HepG2 (cell line): ENCODE measurements at regions not wholly inside any gene's neighbourhood (a gene's known extent, or its start where the extent isn't known, plus 50 kb on each side); places are given as distances from the start of the nearest gene placed in this dataset.

Experiments
- ATAC-seq: fragments of 200-7000 bp; cut with Tn5 transposase; 3 replicates; pipeline ENCODE4 v1.9.1; 2020; ENCODE audit warnings: mild to moderate bottlenecking, moderate library complexity
- BruUV-seq: library from RNA; stranded (reverse); fragments of 400-500 nt; replicated peaks from 2 replicates; lab custom pipeline; 2021; lab: Mats Ljungman, UMichigan
- CTCF ChIA-PET: fragments of 300-600 bp; formaldehyde crosslinking; extraction: SDS; loops from one replicate; lab custom pipeline; 2021; ENCODE audit warnings: low total read pairs, inconsistent platforms, low intra/inter-chr PET ratio; lab: Yijun Ruan, JAX
- POLR2A ChIA-PET: fragments of 350-600 bp; sonication (Branson Sonifier 250); formaldehyde crosslinking; loops from one replicate; lab custom pipeline; 2020; ENCODE audit warnings: antibody characterized with exemption, inconsistent platforms; lab: Yijun Ruan, JAX
- DNase-seq: peaks from one replicate; pipeline ENCODE4 v3.0.0-alpha.2; 2015; ENCODE audit warnings: low spot score
- FAIRE-seq: peaks from 3 replicates; lab custom pipeline; 2011; peaks lifted over from hg19 to GRCh38; lab: Jason Lieb, UNC
- H2AFZ ChIP-seq: one replicate; pipeline ENCODE4 v1.6.1; 2011; ENCODE audit warnings: low read length, inconsistent platforms
- H3K27ac ChIP-seq: fragments of 300-600 bp; 3 replicates; pipeline ENCODE4 v1.8.0; 2011; ENCODE audit warnings: mixed run types, mild to moderate bottlenecking, mixed read lengths, low read length, inconsistent platforms; ENCODE audit not compliant: insufficient read depth; ENCODE audit errors: extremely low read length
- H3K27me3 ChIP-seq, 2 experiments: fragments of 200-600 bp in 1 of 2; 2 replicates in 1 of 2; 3 replicates in 1 of 2; pipeline versions ENCODE4 v1.6.0 to v1.8.0; 2011; ENCODE audit warnings: low read length in 2 of 2, mild to moderate bottlenecking in 2 of 2, moderate library complexity in 2 of 2, inconsistent platforms in 1 of 2; ENCODE audit not compliant: insufficient read depth in 2 of 2, control insufficient read depth in 1 of 2
- H3K36me3 ChIP-seq, 2 experiments: fragments of 200-600 bp in 1 of 2; replicated peaks in 1 of 2; 2 replicates in 1 of 2; 3 replicates in 1 of 2; pipeline versions ENCODE4 v1.5.1 to v1.8.0; 2011; ENCODE audit warnings: low read length in 2 of 2, inconsistent platforms in 1 of 2; ENCODE audit not compliant: insufficient read depth in 2 of 2, control insufficient read depth in 1 of 2
- H3K4me1 ChIP-seq: 2 replicates; pipeline ENCODE4 v1.5.1; 2012; ENCODE audit warnings: low read length, inconsistent platforms; ENCODE audit not compliant: insufficient read depth
- H3K4me2 ChIP-seq: 2 replicates; pipeline ENCODE4 v1.6.0; 2011; ENCODE audit warnings: low read depth, low read length, inconsistent platforms
- H3K4me3 ChIP-seq, 3 experiments: fragments of 200-600 bp in 1 of 3; sonication (generic), shearing (Covaris generic) in 1 of 3; replicated peaks in 1 of 3; 2 replicates each; pipeline ENCODE4 v1.5.1; 2011 to 2016; ENCODE audit warnings: low read length in 3 of 3, inconsistent platforms in 2 of 3, low read depth in 2 of 3, mild to moderate bottlenecking in 2 of 3, control low read depth in 1 of 3, mixed read lengths in 1 of 3; ENCODE audit not compliant: insufficient read depth in 1 of 3
- H3K79me2 ChIP-seq: one replicate; pipeline ENCODE4 v1.6.1; 2011; ENCODE audit warnings: low read length, inconsistent platforms; ENCODE audit not compliant: insufficient read depth
- H3K9ac ChIP-seq: 2 replicates; pipeline ENCODE4 v1.6.0; 2011; ENCODE audit warnings: mild to moderate bottlenecking, low read depth, low read length, inconsistent platforms; ENCODE audit not compliant: insufficient read depth
- H3K9me3 ChIP-seq: 2 replicates; pipeline ENCODE4 v1.5.1; 2012; ENCODE audit warnings: mild to moderate bottlenecking, low read length
- H4K20me1 ChIP-seq: 2 replicates; pipeline ENCODE4 v1.6.0; 2011; ENCODE audit warnings: inconsistent platforms, mild to moderate bottlenecking, low read length, moderate library complexity; ENCODE audit not compliant: insufficient read depth
- ETV6 ChIP-seq: sonication (generic); formaldehyde crosslinking; conservative IDR thresholded peaks from 2 replicates; pipeline ENCODE4 v1.4.0; 2020; ENCODE audit warnings: missing genetic modification reagents
- HHEX ChIP-seq: IDR thresholded peaks from 2 replicates; pipeline ENCODE4 v1.6.1; 2016; ENCODE audit warnings: control low read depth
- KLF16 ChIP-seq, 2 experiments: sonication (generic) in 1 of 2; formaldehyde crosslinking in 1 of 2; IDR thresholded peaks; 2 replicates each; pipeline versions ENCODE4 v1.6.1 to v1.8.0; 2016 to 2023; ENCODE audit warnings: missing genetic modification reagents in 2 of 2, missing compliant biosample characterization in 1 of 2
- MED8 ChIP-seq: sonication (generic); formaldehyde crosslinking; IDR thresholded peaks from 2 replicates; pipeline ENCODE4 v1.8.1; 2023; ENCODE audit warnings: mild to moderate bottlenecking, missing genetic modification reagents; ENCODE audit not compliant: insufficient replicate concordance
- PRMT3 ChIP-seq: sonication (generic); formaldehyde crosslinking; IDR thresholded peaks from 2 replicates; pipeline ENCODE4 v1.8.1; 2022; ENCODE audit warnings: low read depth, mild to moderate bottlenecking, moderate library complexity, missing genetic modification reagents, borderline replicate concordance
- THAP8 ChIP-seq: sonication (generic); formaldehyde crosslinking; IDR thresholded peaks from 2 replicates; pipeline ENCODE4 v1.5.1; 2020; ENCODE audit warnings: missing genetic modification reagents, mild to moderate bottlenecking, borderline replicate concordance
- TIGD3 ChIP-seq: sonication (generic); formaldehyde crosslinking; IDR thresholded peaks from 2 replicates; pipeline ENCODE4 v1.5.1; 2020; ENCODE audit warnings: mild to moderate bottlenecking, missing genetic modification reagents, borderline replicate concordance
- ZC3H13 ChIP-seq: sonication (generic); formaldehyde crosslinking; IDR thresholded peaks from 2 replicates; pipeline ENCODE4 v1.8.1; 2023; ENCODE audit warnings: mild to moderate bottlenecking, missing genetic modification reagents, moderate library complexity
- ZNF75D ChIP-seq: sonication (generic); formaldehyde crosslinking; IDR thresholded peaks from 2 replicates; pipeline ENCODE4 v1.8.1; 2023; ENCODE audit warnings: missing genetic modification reagents, mild to moderate bottlenecking, borderline replicate concordance
- ZNF790 ChIP-seq: sonication (generic); formaldehyde crosslinking; IDR thresholded peaks from 2 replicates; pipeline ENCODE4 v1.8.0; 2022; ENCODE audit warnings: missing genetic modification reagents, mild to moderate bottlenecking, borderline replicate concordance
- ZNF879 ChIP-seq: sonication (generic); formaldehyde crosslinking; IDR thresholded peaks from 2 replicates; pipeline ENCODE4 v1.8.1; 2023; ENCODE audit warnings: missing genetic modification reagents
- WGBS: methylation state at CpG from one replicate; pipeline ENCODE4 v1.1.6; 2017; ENCODE audit warnings: low lambda C conversion rate; 5-methylcytosine and 5-hydroxymethylcytosine counted together
- in situ Hi-C: cut with HindIII; loops from 2 replicates; pipeline ENCODE4 v1.10.0; 2017; ENCODE audit warnings: low pct_unique_long_range_greater_than_20kb; ENCODE audit not compliant: extremely low pct_ligation_motif_present
- intact Hi-C: fragments of 100-400 bp; cut with micrococcal nuclease; formaldehyde crosslinking; loops from one replicate; pipeline ENCODE4 v1.10.0; 2022; ENCODE audit not compliant: unreplicated experiment

- POLR2A ChIA-PET = no interaction called here
- DNase-seq = no peak
Measured at GRCh38 chr5:67353500-67354450, 157.2 kb upstream of the CD180 start.

GRCh38 chr5:67350618-67351201, 154.1 kb upstream of the CD180 start:
- H3K4me2 ChIP-seq = no peak overlapping the region
- DNase-seq (no peak), FAIRE-seq (no peak), ATAC-seq (no peak)
- H2AFZ ChIP-seq = no peak overlapping the region
- in situ Hi-C loops (no loop called here), intact Hi-C loops (no loop called here)
- no peak overlapping the region for H3K4me3 ChIP-seq
- no peaks in the 10 kb centered on the region for H3K79me2 ChIP-seq
- ChIA-PET CTCF (no interaction called here), POLR2A (no interaction called here)
- no peaks in the 10 kb centered on the region for H4K20me1 ChIP-seq
- no TSS peak for BruUV-seq
- H3K36me3 ChIP-seq = no peaks in the 10 kb centered on the region
- H3K27ac ChIP-seq = no peak overlapping the region
- no peaks in the 10 kb centered on the region for H3K9me3 ChIP-seq
- H3K9ac ChIP-seq = no peak overlapping the region
- TF ChIP-seq ZNF790 = no peak
- no peak for TF ChIP-seq KLF16 (CRISPR knock-in tag; IDR thresholded peaks at IDR 0.05)
- no peak for TF ChIP-seq MED8
- no peak for TF ChIP-seq ZC3H13
- TF ChIP-seq PRMT3 (CRISPR knock-in tag) = no peak
- TF ChIP-seq THAP8 (CRISPR knock-in tag) = no peak
- TF ChIP-seq ETV6 (CRISPR knock-in tag) = no peak
- TF ChIP-seq HHEX (CRISPR knock-in tag) = no peak
- no peaks in the 10 kb centered on the region for H3K4me1 ChIP-seq
- H3K27me3 ChIP-seq = no peaks in the 10 kb centered on the region
- WGBS = 27% methylated on average over 12 of the region's 12 CpGs

More at GRCh38 chr5:67353500-67354450, 157.2 kb upstream of the CD180 start:
- no peak overlapping the region for H2AFZ ChIP-seq
- 47% methylated on average over 6 of the region's 10 CpGs for WGBS
- H3K27me3 ChIP-seq = no peaks in the 10 kb centered on the region
- H3K4me1 ChIP-seq = no peaks in the 10 kb centered on the region
- no peaks in the 10 kb centered on the region for H3K79me2 ChIP-seq
- H3K27ac ChIP-seq = no peak overlapping the region
- no peaks in the 10 kb centered on the region for H3K9me3 ChIP-seq
- BruUV-seq = no TSS peak
- H3K4me2 ChIP-seq = no peak overlapping the region
- in situ Hi-C loops = no loop called here
- CTCF ChIA-PET = no interaction called here
- H4K20me1 ChIP-seq = no peaks in the 10 kb centered on the region
- no peak overlapping the region for H3K4me3 ChIP-seq
- ATAC-seq (no peak), FAIRE-seq (no peak)
- TF ChIP-seq ZNF75D (CRISPR knock-in tag) (no peak), ZNF879 (CRISPR knock-in tag) (no peak), TIGD3 (no peak)
- TF ChIP-seq, all 625 proteins: peak for 0
- H3K36me3 ChIP-seq = no peaks in the 10 kb centered on the region
- no peak overlapping the region for H3K9ac ChIP-seq
- intact Hi-C loops = no loop called here
